Heart left ventricle (tissue), 13 donors: ENCODE measurements at regions not wholly inside any gene's neighbourhood (a gene's known extent, or its start where the extent isn't known, plus 50 kb on each side); places are given as distances from the start of the nearest gene placed in this dataset.

ENCODE experiments used
- CTCF ChIP-seq, 12 donors: fragments of 200-600 bp; sonication (generic) in 4 of 12; IDR thresholded peaks; one replicate each; pipeline versions ENCODE4 v1.5.0 to v1.8.0; 2018 to 2022; ENCODE audit warnings: antibody characterized with exemption in 12 of 12, mild to moderate bottlenecking in 5 of 12
- POLR2A ChIP-seq, 2 donors: fragments of 450-650 bp; IDR thresholded peaks; one replicate each; pipeline ENCODE4 v1.6.1; 2017; ENCODE audit warnings: antibody characterized with exemption in 2 of 2, mild to moderate bottlenecking in 2 of 2, moderate library complexity in 2 of 2
- donor health status: ischemic (EF 13 %, LVEDD 7.1; RV severe dilation, severe dysfunction).
- donor health status: DM: no; HTN: yes; CAD: no.
- donor health status: DM: no; HTN: no; CAD: no.
- donor health status: ischemic (EF 25% LVEDD 6.9; RV normal size, moderate dysfunction).
- donor health status: ischemic (EF 25% LVEDD 5.7; RV mildly dilated, moderate dysfunction).
- donor health status: ischemic (EF 35%, LVEDD 5.7; RV mildly dilated, moderate dysfunction).
- donor health status: nonischemic (EF 11% LVEDD 7.7; RV severe dilation, severe dysfunction).
- donor health status: DM: yes; HTN: yes; CAD: no.
- donor health status: PGD.
- donor health status: ischemic (EF 29% LVEDD 5.4; RV normal size, mild dysfunction).
- donor health status: nonischemic (EF 23%, LVEDD 6.1; RV moderate dilation, normal function).

- TF ChIP-seq CTCF (IDR thresholded peaks at IDR 0.05): no peak
- no peak for TF ChIP-seq POLR2A (IDR thresholded peaks at IDR 0.05)
Measured at GRCh38 chr10:22148961-22149360, 68.9 kb downstream of the EBLN1 start.
